Left renal pelvis (tissue), 4 donors: ENCODE measurements at regions not wholly inside any gene's neighbourhood (a gene's known extent, or its start where the extent isn't known, plus 50 kb on each side); places are given as distances from the start of the nearest gene placed in this dataset.

Experiments used
- DNase-seq, 4 donors: peaks; one replicate each; pipeline ENCODE4 v3.0.0-alpha.2; 2013; ENCODE audit warnings: low read depth in 4 of 4, low spot score in 3 of 4

GRCh38 chr6:169051371-169051770 is 202.3 kb downstream of the THBS2 start:
- no peak for DNase-seq

GRCh38 chr6:169048865-169049205 is 204.8 kb downstream of the THBS2 start:
- DNase-seq: no peak

DNA sequence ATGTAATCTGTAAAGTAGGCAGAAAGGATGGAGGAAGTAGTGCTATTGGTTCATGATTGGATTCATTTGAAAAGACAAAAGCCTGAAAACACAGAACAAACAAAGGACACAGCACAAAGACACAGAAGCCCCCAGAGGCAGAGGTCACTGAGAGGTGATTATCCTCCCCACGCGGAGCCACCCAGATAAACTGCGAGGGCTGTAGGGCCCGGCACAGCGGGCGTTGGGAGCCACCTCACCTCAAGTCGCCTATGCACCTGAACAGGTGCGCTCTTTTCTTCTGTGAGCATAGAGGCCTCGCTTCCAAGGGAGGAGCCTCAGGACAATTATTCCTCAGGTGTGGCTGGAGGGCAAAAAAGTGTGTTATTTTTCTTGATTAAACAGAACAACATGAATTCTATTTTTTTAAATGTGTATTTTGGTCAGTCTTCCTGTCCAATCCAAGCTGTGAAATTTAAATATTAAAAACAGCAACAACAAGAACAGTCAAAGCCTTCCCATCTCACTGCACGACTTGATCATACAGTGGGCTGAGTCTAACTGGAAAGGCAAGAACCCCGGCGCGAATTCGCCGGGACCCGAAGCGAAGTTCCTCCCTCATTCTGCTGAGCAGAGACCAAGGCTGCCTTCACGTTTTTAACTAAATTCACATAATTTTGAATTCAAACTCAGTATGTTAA is 205.3 kb downstream of the THBS2 start:
- DNase-seq: no peak

DNA sequence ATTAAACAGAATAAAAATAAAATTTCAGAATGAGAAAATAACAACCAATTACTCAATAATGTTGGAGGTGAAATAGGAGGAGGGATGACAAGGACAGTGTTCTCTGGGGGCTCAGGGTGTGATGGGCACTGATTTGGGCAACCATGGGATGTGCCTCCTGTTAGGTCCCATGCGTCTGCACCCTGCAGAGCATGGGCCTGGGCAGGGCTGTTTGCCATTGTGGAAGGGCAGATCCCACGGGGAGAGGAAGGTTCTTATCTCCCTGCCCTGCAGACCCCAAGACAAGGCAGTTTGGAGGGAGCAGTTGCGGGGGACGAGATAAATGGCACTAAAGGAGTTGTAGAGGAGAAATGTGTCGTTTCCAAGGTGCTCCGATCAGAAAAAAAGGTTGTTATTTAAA is 206.3 kb downstream of the THBS2 start:
- DNase-seq: no peak

- no peak for DNase-seq
Observed at GRCh38 chr6:169046483-169047192, 207.0 kb downstream of the THBS2 start.

GRCh38 chr6:169046021-169046420 is 207.6 kb downstream of the THBS2 start:
- DNase-seq: no peak

- no peak for DNase-seq
Observed at GRCh38 chr6:169045486-169045885, 208.2 kb downstream of the THBS2 start.

GRCh38 chr6:169044381-169045230 is 209.0 kb downstream of the THBS2 start:
- no peak for DNase-seq

- no peak for DNase-seq
Observed at GRCh38 chr6:169042061-169042460, 211.6 kb downstream of the THBS2 start.

DNA sequence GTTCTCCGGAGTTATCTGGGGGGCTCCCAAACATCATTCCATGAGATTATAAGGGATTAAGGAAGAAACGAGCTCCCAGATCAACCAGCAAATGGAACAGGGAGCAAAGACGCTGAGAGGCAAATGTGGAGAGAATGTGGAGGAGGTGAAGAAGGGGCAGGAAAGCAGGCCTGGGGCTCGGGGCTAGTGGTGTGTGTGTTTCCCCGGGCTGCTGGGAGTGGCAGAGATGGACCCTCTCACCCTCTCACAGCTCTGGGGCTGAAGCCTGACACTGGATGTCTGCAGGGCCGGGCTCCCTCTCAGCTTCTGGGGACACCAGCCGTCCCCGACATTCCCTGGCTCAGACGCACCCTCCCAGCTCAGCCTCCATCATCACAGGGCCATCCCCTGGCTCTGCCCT is 212.6 kb downstream of the THBS2 start:
- no peak for DNase-seq

- no peak for DNase-seq
Observed at GRCh38 chr6:169038691-169039090, 215.0 kb downstream of the THBS2 start.

GRCh38 chr6:169035385-169036240 is 218.0 kb downstream of the THBS2 start:
- DNase-seq: no peak

DNA sequence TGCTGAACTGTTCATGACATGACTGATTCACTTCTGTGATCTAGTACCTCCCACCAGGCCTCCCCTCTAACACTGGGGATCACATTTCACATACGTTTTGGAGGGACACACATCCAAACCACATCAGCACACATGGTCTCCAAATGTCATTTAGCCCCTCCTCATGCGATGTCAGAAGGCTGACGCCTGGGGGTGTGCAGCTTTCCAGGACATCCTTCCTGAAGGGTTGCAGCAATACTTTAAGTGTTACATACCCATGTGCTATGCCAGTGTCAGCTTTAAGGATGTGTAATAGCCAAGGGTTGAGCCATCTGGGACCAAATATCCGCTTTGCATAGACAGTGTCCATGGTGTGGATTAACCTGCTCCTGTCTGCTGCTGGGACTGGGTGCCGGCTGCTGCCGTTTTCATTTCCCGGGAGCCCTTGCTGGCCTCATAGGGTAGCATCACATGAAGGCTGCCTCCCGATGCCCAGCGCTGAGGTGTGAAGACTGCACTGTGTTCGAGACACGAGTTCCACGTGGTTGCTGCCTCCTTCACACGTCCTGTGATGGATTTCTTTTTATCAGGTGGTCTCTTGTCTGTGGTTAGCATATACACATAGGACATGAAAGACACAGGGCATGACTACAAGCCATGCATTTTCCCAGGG is 219.0 kb downstream of the THBS2 start:
- no peak for DNase-seq

- DNase-seq: no peak
Observed at GRCh38 chr6:169029861-169030260, 223.8 kb downstream of the THBS2 start.

- DNase-seq: no peak
Observed at GRCh38 chr6:169028343-169028742, 225.3 kb downstream of the THBS2 start.

DNA sequence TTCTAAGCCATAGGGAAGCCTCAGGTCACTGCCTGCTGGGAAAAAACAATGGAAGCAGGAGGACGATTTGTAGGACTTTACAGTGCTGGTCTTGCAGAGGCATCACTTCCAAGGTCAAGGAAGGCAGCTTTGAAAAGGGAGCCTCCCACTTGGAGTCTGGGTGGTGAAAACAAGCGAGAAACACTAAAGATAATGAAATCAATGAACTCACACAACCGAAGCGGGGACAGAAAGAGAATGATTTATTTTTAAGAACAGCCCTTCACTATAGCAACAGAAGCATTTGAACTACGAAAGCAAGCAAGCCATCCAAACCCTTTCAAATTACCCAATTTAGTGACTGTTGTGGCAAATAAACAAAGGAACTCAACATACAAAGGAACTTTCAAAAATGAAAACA is 227.5 kb downstream of the THBS2 start:
- no peak for DNase-seq

DNA sequence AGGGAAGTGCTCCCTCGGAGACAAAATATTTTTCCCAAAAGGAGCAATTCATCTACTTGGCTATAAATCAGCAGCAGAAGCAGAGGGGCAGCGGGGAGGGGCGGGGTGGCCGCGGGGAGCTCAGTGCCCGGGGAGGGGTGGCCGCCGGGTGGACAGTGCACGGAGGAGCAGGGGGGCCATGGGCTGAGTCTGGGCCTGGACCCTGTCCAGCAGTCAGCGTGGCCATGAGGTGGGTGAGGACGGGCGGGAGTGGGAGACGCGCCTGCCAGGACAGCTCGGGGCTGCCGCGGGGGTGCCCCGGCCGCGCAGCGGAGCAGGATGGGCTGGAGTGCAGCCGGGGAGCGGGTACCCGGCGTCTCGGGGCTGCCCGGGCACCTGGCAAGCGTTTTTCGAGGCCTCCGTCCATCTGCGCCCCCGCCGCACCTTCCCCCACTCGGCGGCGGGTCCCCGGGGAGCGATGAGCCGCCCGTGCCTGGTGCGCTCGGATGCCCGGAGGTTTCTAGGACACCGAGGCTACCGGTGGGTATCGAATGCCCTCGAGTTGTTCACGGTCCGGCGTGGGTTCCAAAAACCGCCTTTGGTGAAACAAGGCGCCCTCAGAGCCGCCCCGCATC is 229.5 kb downstream of the THBS2 start:
- no peak for DNase-seq

DNA sequence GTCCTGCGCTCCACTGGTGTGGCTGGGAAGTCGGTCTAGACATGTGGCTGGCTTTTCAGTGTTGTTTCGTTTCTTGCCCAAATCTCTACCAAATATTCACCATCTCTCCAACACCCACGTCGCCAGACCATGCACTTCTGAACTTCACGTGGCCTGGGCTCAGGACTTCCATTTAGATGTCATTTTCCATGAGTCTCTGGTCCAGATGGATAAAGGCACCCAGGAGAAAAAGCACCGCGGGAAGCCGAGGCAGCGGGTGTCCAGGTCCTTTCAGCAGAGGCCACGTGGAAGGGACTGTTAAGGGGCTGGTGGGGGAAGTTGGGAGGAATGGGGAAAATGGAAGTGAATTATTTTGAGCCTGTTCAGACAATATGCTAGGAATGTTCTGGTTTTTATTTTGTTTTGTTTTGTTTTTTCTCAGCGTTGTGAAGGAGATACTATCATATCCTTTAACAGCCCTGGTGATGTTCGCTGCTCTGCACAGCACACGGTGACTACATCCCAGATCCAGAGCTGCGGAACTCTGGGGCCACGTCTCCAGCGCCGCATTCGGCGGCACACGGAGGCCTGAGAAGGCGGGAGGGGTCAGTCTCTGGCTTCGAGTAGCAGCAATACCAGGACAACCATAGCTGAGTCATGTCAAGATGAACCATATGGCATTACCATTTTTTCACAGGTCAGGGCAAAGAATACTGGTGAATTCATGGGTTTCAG is 230.3 kb downstream of the THBS2 start:
- no peak for DNase-seq

- DNase-seq: no peak
Observed at GRCh38 chr6:169022079-169022478, 231.6 kb downstream of the THBS2 start.
